Cardiac fibroblast (primary cell): ENCODE measurements at regions not wholly inside any gene's neighbourhood (a gene's known extent, or its start where the extent isn't known, plus 50 kb on each side); places are given as distances from the start of the nearest gene placed in this dataset.

Source experiments
- DNase-seq, 2 donors: peaks; one replicate each; pipeline versions ENCODE4 v3.0.0 to v3.0.0-alpha.2; 2010; ENCODE audit warnings: low read depth in 2 of 2
- H3K4me3 ChIP-seq, 2 donors: replicated peaks in 1 of 2; 1 replicate in 1 of 2; 2 replicates in 1 of 2; pipeline ENCODE4 v1.5.1; 2011; ENCODE audit warnings: low read depth in 2 of 2, low read length in 2 of 2, mild to moderate bottlenecking in 2 of 2, moderate library complexity in 1 of 2
- CTCF ChIP-seq: IDR thresholded peaks from one replicate; pipeline ENCODE4 v1.5.1; 2011; ENCODE audit warnings: low read depth, mild to moderate bottlenecking, low read length, inconsistent platforms

- DNase-seq = no peak
- TF ChIP-seq CTCF = no peak
- no peak overlapping the region for H3K4me3 ChIP-seq
Observed at GRCh38 chr13:99118179-99118578, 82.5 kb upstream of the UBAC2 start.

- TF ChIP-seq CTCF = no peak
- no peak for DNase-seq
- no peak overlapping the region for H3K4me3 ChIP-seq
Observed at GRCh38 chr13:99119656-99120055, 81.0 kb upstream of the UBAC2 start.

- DNase-seq = no peak
- H3K4me3 ChIP-seq = no peak overlapping the region
- TF ChIP-seq CTCF = no peak
Observed at GRCh38 chr13:99120751-99121150, 79.9 kb upstream of the UBAC2 start.

- peak in 1 of 2 donors; percentile 11 for DNase-seq
- no peak for TF ChIP-seq CTCF
- no peak overlapping the region for H3K4me3 ChIP-seq
Observed at GRCh38 chr13:99122171-99122570, 78.5 kb upstream of the UBAC2 start.

- DNase-seq = peak in 1 of 2 donors; percentile 62
- H3K4me3 ChIP-seq = no peak overlapping the region
- TF ChIP-seq CTCF = no peak
Observed at GRCh38 chr13:99123101-99124045, 77.3 kb upstream of the UBAC2 start.

GRCh38 chr13:99124046-99124400, 76.6 kb upstream of the UBAC2 start:
- no peak for DNase-seq
- no peak overlapping the region for H3K4me3 ChIP-seq
- no peak for TF ChIP-seq CTCF
